Keratinocyte (primary cell): ENCODE measurements at regions not wholly inside any gene's neighbourhood (a gene's known extent, or its start where the extent isn't known, plus 50 kb on each side); places are given as distances from the start of the nearest gene placed in this dataset.
"Not testable (repeated sequence)": the region's sequence is repeated elsewhere in the genome, so short reads cannot be mapped to it uniquely, and the experiment has no call there.

Source experiments
- DNase-seq: peaks from one replicate; pipeline ENCODE4 v3.0.0-alpha.2; 2011; ENCODE audit warnings: low read depth, missing footprints, low spot score
- FAIRE-seq: peaks from 2 replicates; lab custom pipeline; 2011; peaks lifted over from hg19 to GRCh38; lab: Jason Lieb, UNC
- H2AFZ ChIP-seq: 2 replicates; pipeline ENCODE4 v1.6.0; 2012; ENCODE audit warnings: low read length, control low read depth, inconsistent platforms; ENCODE audit not compliant: control insufficient read depth
- H3K27ac ChIP-seq: 2 replicates; pipeline ENCODE4 v1.5.1; 2011; ENCODE audit warnings: low read length; ENCODE audit not compliant: control insufficient read depth, insufficient read depth
- H3K27me3 ChIP-seq: 3 replicates; pipeline ENCODE4 v1.6.0; 2011; ENCODE audit warnings: low read length; ENCODE audit not compliant: control insufficient read depth, insufficient read depth; ENCODE audit errors: extremely low read depth
- H3K36me3 ChIP-seq, 2 experiments: 2 replicates in 1 of 2; 3 replicates in 1 of 2; pipeline ENCODE4 v1.5.1; 2011; ENCODE audit warnings: low read length in 2 of 2, mild to moderate bottlenecking in 1 of 2; ENCODE audit not compliant: control insufficient read depth in 2 of 2, insufficient read depth in 2 of 2; ENCODE audit errors: extremely low read depth in 1 of 2
- H3K4me1 ChIP-seq: 3 replicates; pipeline ENCODE4 v1.5.1; 2011; ENCODE audit warnings: low read length; ENCODE audit not compliant: control insufficient read depth, insufficient read depth; ENCODE audit errors: extremely low read depth
- H3K4me2 ChIP-seq: 3 replicates; pipeline ENCODE4 v1.6.0; 2011; ENCODE audit warnings: low read depth, low read length; ENCODE audit not compliant: control insufficient read depth, insufficient read depth; ENCODE audit errors: extremely low read depth
- H3K4me3 ChIP-seq, 3 experiments: fragments of 200-600 bp in 1 of 3; sonication (generic) in 1 of 3; 2 replicates in 2 of 3; 3 replicates in 1 of 3; pipeline ENCODE4 v1.5.1; 2011 to 2016; ENCODE audit warnings: low read length in 3 of 3, mild to moderate bottlenecking in 3 of 3, control low read depth in 2 of 3, inconsistent platforms in 1 of 3, low read depth in 1 of 3, mixed read lengths in 1 of 3, mixed run types in 1 of 3, moderate library complexity in 1 of 3; ENCODE audit not compliant: control insufficient read depth in 2 of 3, insufficient read depth in 2 of 3; ENCODE audit errors: extremely low read depth in 1 of 3
- H3K79me2 ChIP-seq: 2 replicates; pipeline ENCODE4 v1.6.0; 2012; ENCODE audit warnings: low read length; ENCODE audit not compliant: control insufficient read depth, insufficient read depth
- H3K9ac ChIP-seq: 3 replicates; pipeline ENCODE4 v1.6.0; 2011; ENCODE audit warnings: low read length; ENCODE audit not compliant: control insufficient read depth, insufficient read depth; ENCODE audit errors: extremely low read depth
- H3K9me1 ChIP-seq: 3 replicates; pipeline ENCODE4 v1.6.0; 2011; ENCODE audit warnings: low read length; ENCODE audit not compliant: control insufficient read depth, insufficient read depth; ENCODE audit errors: extremely low read depth
- H3K9me3 ChIP-seq: 2 replicates; pipeline ENCODE4 v1.5.1; 2012; ENCODE audit warnings: low read depth, low read length; ENCODE audit not compliant: control insufficient read depth
- H4K20me1 ChIP-seq: 3 replicates; pipeline ENCODE4 v1.6.0; 2011; ENCODE audit warnings: low read length; ENCODE audit not compliant: control insufficient read depth, insufficient read depth; ENCODE audit errors: extremely low read depth
- EZH2 ChIP-seq: IDR thresholded peaks from one replicate; pipeline ENCODE4 v1.6.1; 2012; ENCODE audit warnings: inconsistent platforms, mild to moderate bottlenecking, low read length, moderate library complexity
- dilution Hi-C: fragments of 300-500 bp; cut with MboI; formaldehyde crosslinking; loops from one replicate; pipeline ENCODE4 v1.7.0; 2020; ENCODE audit warnings: low sequenced_read_pairs; ENCODE audit not compliant: extremely low pct_ligation_motif_present
- TF ChIP-seq, protein P1 (sequence below), 3 experiments: IDR thresholded peaks in 1 of 3; conservative IDR thresholded peaks in 1 of 3; optimal IDR thresholded peaks in 1 of 3; 2 replicates in 2 of 3; 3 replicates in 1 of 3; pipeline versions ENCODE3 to v1.5.1; 2011; ENCODE audit warnings: low read length in 3 of 3, mild to moderate bottlenecking in 3 of 3, moderate library complexity in 2 of 3, control low read depth in 1 of 3, inconsistent platforms in 1 of 3; ENCODE audit not compliant: insufficient read depth in 2 of 3; ENCODE audit errors: extremely low read depth in 1 of 3

DNA sequence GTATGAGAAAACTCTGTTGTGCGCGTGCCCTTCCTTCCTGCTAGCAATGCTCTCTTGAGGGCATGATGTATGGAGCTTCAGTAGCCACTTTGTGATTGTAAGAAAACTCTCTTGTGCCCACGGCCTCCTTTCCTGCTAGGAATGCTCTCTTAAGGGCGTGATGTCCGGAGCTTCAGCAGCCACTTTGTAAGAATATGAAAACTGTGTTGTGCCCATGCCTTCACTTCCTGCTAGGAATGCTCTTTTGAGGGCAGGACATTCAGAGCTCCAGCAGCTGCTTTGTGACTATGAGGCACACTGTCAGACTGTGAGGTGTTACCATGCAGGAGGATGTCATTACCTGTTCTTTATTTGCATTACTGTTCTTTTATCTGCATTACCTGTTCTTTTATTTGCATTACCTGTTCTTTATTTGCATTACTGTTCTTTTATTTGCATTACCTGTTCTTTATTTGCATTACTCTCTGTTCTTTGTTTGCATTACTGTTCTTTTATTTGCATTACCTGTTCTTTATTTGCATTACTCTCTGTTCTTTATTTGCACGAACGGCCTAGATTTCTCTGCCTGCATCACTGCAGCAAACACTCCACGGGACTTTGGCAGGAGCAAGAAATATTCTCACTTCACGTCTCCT lies 166.7 kb downstream of the CRLF2 start:
- no peak for FAIRE-seq
- no peaks in the 10 kb centered on the region for H4K20me1 ChIP-seq
- H3K79me2 ChIP-seq, result no peaks in the 10 kb centered on the region
- no peaks in the 10 kb centered on the region for H3K36me3 ChIP-seq
- H3K27me3 ChIP-seq, result no peaks in the 10 kb centered on the region
- no peak for DNase-seq
- no peak overlapping the region for H3K4me3 ChIP-seq
- TF ChIP-seq, protein P1, sequence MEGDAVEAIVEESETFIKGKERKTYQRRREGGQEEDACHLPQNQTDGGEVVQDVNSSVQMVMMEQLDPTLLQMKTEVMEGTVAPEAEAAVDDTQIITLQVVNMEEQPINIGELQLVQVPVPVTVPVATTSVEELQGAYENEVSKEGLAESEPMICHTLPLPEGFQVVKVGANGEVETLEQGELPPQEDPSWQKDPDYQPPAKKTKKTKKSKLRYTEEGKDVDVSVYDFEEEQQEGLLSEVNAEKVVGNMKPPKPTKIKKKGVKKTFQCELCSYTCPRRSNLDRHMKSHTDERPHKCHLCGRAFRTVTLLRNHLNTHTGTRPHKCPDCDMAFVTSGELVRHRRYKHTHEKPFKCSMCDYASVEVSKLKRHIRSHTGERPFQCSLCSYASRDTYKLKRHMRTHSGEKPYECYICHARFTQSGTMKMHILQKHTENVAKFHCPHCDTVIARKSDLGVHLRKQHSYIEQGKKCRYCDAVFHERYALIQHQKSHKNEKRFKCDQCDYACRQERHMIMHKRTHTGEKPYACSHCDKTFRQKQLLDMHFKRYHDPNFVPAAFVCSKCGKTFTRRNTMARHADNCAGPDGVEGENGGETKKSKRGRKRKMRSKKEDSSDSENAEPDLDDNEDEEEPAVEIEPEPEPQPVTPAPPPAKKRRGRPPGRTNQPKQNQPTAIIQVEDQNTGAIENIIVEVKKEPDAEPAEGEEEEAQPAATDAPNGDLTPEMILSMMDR (optimal IDR thresholded peaks at IDR 0.05 in 1 of 3, IDR thresholded peaks at IDR 0.05 in 1 of 3, conservative IDR thresholded peaks at IDR 0.05 in 1 of 3; ENCODE audit: extremely low read depth in 1 of 3, insufficient read depth in 2 of 3, low read length in 3 of 3), result no peak
- no peak for TF ChIP-seq EZH2
- no peaks in the 10 kb centered on the region for H3K9me1 ChIP-seq
- H3K4me2 ChIP-seq, result no peak overlapping the region
- no peak overlapping the region for H2AFZ ChIP-seq
- no peak overlapping the region for H3K9ac ChIP-seq
- dilution Hi-C loops, result no loop called here
- no peaks in the 10 kb centered on the region for H3K4me1 ChIP-seq
- peaks cover 6% of the 10 kb centered on the region for H3K9me3 ChIP-seq
- H3K27ac ChIP-seq, result no peak overlapping the region

DNA sequence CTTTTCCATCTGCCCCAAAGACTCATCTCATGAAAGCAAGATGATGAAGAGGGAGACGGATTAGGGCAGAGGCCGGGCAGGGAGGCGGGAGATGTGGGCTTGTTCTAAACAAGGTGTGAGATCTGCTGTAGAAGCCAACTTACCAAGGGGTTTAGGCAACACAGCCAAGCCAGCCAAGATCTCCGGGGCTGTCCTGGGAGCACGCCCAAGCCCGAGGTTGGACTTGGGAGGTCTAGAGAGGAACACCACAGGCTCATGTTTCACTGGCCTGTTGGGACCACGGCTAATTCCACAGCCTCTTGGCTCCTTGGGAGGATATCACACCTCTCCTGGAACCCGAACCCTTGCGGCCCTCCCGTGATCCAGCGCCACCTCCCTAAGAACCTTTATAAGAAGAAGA lies 171.4 kb downstream of the CRLF2 start:
- TF ChIP-seq, protein P1 (optimal IDR thresholded peaks at IDR 0.05 in 1 of 3, IDR thresholded peaks at IDR 0.05 in 1 of 3, conservative IDR thresholded peaks at IDR 0.05 in 1 of 3; ENCODE audit: extremely low read depth in 1 of 3, insufficient read depth in 2 of 3, low read length in 3 of 3), result no peak
- no peak for TF ChIP-seq EZH2
- no peak for FAIRE-seq
- no peak for DNase-seq
- Histone ChIP-seq H3K9me1 (no peaks in the 10 kb centered on the region), H3K9ac (no peak overlapping the region), H3K4me2 (no peak overlapping the region), H3K79me2 (no peaks in the 10 kb centered on the region), H2AFZ (no peak overlapping the region), H3K4me3 (no peak overlapping the region), H3K36me3 (no peaks in the 10 kb centered on the region), H3K27me3 (no peaks in the 10 kb centered on the region), H3K9me3 (peaks cover 11% of the 10 kb centered on the region), H3K27ac (no peak overlapping the region), H3K4me1 (no peaks in the 10 kb centered on the region), H4K20me1 (no peaks in the 10 kb centered on the region)
- dilution Hi-C loops, result no loop called here

DNA sequence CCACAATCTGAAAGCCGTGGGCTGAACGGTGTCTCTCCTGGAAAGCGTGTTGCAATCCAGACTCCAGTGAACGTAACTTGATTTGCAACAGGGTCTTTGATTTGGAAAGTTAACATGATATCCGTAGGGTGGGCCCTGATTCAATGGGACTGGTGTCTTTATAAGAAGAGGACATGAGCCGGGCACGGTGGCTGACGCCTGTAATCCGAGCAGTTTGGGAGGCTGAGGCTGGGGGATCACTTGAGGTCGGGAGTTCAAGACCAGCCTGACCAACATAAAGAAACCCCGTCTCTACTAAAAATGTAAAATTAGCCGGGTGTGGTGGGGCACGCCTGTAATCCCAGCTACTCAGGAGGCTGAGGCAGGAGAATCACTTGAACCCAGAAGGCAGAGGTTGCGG lies 176.5 kb downstream of the CRLF2 start:
- FAIRE-seq, H3K9ac ChIP-seq, H3K79me2 ChIP-seq, H4K20me1 ChIP-seq, H3K36me3 ChIP-seq, H3K4me2 ChIP-seq, H3K27ac ChIP-seq, H3K9me1 ChIP-seq, DNase-seq, H2AFZ ChIP-seq, dilution Hi-C loops, H3K4me3 ChIP-seq, H3K27me3 ChIP-seq, H3K4me1 ChIP-seq: not testable (repeated sequence)
- H3K9me3 ChIP-seq, result peaks cover 12% of the 10 kb centered on the region
